HK-2 (cell line): ENCODE measurements at regions not wholly inside any gene's neighbourhood (a gene's known extent, or its start where the extent isn't known, plus 50 kb on each side); places are given as distances from the start of the nearest gene placed in this dataset.

Experiments
- DNase-seq: peaks from one replicate; pipeline ENCODE4 v3.0.0-alpha.2; 2018; ENCODE audit not compliant: unreplicated experiment

DNA sequence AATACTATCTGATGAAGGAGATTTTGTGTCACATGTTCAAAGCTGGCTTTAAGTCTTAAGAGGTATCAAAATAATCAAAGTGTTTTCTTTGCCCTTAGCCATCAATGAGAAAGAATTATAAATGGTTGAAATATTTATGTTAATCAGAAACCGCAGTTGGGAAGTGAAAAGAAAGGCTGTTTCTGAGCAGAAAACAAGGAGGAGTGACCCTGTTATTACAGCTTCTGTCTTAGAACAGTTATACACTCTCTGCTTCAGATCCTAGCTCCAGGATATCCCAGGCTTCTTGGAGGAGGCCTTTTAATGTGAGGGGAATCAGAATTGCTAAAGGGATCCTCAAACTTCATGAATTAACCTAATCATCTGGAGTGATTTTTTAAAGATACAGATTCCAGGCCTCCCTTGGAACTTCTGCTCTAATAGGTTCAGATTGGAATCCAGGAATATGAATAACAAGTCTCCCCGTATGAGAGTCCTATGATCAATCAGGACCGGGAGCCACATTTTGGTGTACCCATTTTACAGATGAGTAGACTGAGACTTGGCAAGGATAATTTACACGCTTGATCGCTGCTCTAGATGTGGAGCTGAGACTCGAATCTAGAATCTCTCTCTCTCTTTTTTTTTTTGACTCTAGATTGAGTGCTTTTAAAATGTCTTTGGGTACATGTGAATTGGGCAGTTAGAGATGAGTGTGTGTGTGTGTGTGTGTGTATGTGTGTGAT, 50.8 kb upstream of the JAG1 start:
- no peak for DNase-seq

DNA sequence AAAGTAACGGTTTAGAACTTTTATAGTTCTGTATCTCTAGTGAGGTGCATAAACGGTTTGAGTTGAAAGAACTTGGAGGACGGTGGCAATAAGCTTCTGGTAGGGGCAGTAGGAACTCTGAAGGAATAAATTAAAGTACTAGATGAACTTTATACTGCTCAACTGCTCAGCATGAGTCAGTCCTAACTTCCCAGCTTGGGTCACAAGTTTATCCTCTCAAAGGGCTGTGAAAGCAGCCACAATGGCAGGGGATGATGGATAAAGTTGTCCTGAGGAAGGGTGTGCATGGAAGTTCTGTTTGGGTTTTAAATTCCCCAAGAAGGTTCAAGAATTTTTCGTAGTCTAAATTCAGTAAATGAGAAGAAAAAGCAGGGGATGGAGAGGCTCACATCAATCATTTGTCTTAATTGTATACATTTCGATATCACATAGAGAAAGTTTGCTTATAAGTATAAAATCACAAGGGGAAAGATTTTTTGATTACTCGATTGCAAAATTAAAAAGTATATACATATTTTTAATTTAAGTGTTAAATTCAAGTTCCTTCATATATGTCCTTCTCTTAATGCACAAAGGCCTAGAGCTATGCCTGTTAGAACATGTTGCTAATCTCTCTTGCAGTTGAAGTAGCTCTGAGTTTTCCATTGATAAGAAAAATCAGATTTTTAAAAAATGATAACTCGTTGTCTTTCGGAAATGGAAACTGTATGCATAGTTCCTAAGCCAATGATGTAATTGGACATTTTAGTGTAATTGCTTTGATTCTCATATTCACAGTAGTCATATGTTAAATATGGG, 55.3 kb upstream of the JAG1 start:
- DNase-seq: no peak

DNA sequence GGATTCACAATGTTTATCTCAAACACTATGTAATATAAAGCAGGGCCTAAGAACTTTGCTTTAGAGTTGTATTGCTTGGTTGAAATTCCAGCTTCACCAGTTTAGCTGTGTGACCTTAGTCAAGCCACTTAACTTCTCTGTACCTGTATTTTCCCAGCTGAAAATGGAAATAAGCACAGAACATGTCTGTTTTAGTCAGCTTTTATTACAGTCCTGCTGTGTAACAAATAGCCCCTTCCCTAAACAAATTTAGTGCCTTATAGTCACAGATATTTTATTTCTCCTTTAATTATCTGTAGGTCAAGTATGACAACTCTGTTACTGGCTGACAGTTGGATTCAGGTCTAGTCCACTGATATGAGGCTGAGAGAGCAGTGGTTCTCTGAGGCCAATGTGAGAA, 56.0 kb upstream of the JAG1 start:
- no peak for DNase-seq

DNA sequence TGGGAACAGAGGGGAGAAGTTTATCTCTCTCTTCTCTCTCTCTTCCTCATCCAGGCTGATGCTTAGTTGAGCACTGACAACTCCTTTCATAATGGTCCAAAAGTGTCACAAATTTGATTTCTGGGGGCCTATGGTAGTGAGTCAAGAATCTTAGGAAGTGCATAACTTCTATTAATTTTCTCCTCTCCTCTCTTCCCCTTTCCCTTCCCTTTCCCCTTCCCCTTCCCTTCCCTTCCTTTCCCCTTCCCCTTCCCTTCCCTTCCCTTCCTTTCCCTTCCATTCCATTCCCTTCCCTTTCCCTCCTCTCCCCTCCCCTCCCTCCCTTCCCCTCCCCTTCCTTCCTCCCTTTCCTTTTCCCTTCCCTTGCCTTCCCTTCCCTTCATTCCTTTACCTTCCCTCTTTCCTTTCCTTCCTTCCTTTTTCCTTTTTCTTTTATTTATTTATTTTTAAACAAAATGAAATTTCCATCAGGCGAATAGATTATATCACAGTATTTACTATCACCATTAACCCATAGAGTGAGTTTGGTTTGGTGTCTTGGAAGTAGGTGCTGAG, 56.9 kb upstream of the JAG1 start:
- no peak for DNase-seq

DNA sequence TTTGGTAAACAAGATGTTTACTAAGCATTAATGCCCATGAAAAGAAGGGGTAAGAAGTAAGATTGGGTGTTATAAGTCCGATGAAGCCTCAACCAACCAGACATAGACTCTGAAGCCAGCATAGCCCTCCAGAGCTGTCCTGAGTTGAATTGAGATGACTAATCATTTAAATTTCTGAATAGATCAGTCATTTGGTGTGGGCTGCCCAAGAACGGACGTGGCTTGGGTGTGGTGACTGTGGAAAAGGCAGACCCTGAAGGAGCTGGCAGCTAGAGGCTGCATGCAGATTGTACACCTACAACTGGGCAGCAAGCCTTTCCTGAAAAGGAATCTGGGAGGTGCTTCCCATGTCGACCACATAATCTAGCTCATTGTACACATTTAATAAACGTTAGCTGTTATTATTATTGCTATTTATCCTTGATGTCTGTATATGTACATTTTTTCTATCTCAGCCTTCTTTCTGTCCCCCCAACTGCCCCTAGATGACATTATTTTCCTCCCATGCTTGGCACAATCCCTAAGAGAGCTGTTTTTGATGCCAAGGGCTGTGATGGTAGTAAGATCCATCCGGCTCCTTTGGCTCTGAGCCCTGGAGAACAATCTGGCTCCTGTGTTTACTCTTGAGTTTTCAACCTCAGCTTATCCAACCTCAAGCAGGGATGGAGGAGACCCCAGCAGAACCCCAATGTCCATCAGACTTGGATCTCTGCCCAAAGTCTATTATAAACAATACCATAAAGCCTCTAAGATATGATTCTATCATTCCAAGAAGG, 57.6 kb upstream of the JAG1 start:
- peak; percentile 18 for DNase-seq

DNA sequence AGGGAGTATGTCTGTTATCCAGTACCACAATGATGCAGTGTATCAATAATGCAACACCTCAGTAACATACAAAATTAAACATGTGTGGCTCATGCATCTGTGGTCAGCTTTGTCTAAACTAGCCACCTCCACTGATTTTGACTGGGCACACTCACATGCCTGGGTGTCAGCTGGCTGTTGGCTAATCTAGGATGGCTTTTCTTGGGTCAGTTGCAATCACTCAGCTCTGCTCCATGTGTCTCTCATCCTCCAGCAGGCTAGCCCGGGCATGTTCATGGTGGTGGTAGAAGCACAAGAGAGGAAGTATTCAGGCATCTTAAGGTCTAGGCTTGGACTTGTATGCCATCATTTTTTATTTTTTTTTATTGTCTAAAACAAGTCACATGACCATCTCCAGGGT, 59.3 kb upstream of the JAG1 start:
- DNase-seq: no peak

DNA sequence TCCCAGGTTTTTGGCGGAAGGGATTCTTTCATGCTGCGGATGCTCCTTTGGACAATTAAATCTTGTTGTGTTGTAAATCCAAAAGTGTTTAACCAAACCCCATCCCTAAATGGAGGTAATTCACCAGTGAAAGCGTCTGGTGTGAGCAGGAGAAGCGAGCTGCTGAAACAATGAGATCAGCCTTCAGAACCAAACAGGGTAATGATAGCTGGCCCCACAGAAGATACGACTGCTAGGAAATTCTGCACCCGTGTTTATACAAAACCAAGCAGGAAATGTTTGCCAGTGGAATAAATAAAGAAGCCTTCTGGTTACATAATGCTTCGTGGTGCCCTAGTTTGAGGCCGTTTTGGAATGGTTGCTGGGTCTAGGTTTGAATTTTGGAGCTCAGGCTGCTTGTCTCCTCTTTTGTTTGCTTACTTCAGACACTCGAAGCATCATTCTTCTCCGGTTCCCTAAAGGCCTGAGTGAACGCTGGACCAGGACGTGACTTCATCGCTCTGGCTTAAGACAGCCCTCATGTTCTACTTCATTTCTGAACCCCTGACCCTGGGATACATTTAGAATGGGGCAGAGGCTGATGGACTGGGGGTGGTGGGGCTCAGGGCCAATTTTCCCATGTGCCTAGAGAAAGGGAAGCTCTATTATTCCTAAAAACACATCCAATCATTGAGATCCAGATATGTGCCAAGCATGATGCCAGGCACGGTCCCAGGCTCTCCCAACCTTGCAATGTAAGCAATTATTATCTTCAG, 61.6 kb upstream of the JAG1 start:
- DNase-seq: no peak

DNA sequence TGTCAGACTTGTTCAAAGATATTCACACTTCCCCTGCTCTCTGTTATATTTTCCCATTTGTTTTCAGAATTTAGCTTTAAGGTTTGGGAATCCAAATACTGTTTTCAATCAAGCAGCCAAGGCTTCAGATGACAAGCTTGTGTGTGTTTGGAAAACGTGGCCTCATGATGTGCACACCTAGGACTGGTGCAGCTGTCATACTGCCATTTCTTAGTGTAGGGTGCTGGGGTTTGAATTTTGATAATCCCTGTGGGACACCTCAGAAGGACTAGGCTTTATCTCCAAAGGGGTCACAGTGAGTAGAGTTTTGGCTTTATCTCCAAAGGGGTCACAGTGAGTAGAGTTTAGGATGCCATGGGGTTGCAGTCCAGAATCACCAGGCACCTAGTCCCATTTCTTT, 65.3 kb upstream of the JAG1 start:
- DNase-seq: no peak

DNA sequence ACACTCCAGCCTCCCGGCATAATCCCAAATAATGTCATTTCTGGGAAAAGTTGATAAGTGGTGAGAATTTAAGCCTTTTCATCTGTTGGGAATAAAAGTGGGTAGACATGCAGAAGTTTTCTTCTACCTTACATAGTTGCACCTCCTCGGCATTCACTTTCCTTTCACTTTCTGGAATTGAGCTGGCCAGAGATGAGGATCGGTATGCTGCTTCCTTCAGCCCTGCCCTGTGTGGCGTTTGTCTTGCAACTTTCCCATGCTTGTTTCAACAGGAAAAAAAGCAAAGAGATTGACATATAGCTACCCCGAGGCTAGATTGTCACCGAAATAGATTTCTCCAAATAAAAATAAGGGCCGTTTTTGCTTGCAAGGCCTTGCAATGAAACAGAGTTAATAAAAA, 65.8 kb upstream of the JAG1 start:
- DNase-seq: no peak

DNA sequence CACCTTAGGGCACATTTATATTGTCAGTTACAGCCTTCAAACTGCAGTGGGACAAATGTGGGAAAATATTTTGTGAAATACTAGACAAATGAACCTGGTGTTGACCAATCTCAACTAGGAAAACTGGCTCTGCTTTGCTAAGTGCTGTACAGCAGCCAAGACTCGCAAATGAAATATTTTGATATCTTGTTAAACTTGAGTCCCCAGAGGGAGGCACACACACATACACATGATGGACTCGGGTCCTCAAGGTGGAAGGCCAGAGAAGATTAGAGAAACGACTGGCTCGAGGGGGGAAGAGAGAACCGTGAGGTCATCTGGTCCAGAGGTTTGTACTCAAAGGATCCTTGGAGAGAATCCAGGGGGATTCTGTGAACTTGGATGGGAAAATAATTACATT, 67.3 kb upstream of the JAG1 start:
- no peak for DNase-seq

DNA sequence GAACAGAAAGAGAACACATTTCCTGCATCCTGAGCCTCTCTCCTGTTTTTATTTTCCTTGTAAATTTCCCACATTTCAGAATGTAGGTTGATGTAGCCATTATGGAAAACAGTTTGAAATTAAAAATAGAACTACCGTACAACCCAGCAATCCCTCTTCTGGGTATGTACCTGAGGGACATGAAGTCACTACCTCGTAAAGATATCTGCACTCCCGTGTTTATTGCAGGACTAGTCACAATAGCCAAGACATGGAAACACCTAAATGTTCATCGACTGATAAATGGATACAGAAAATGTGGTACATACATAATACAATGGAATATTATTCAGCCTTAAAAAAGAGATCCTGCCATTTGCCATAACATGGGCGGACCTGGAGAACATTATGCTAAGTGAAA, 72.0 kb upstream of the JAG1 start:
- DNase-seq: no peak

DNA sequence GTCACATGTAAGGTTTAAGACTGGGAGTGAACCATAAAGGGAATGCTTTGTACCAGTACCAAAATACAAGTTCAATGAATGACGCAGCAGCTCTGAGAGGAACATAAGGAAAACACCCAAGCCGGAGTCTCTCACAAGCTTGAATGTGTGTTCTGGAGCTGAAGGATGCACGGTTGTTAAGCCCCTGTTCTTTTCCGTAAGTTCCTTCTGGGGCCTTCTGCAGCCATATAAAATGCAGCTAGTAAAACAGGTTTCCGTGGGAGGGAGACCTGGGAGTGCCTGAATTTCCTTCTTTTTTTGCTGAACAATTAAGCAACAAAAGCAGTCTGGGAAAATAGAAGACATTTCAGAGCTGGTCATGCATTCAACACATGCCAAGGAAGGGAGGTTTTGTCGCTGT, 73.2 kb upstream of the JAG1 start:
- no peak for DNase-seq

DNA sequence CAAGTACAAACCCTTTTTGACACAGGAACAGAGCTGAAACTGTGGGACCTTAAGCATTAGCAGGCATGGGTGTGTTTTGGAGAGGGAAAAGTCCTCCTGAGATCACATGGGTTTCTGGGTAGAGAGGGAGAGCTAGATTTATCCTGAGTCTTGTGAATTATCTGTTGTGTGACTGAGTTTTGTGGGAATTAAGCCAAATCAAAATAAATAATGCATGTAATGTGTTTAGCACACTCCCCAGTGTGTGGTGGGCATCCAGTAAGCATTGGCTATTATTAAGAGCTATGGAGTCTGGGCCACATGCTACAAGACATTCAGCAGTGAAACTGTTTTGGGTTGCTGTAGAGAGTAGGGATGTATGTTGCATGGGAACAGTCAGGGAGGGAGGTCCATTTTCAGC, 75.3 kb upstream of the JAG1 start:
- no peak for DNase-seq

DNA sequence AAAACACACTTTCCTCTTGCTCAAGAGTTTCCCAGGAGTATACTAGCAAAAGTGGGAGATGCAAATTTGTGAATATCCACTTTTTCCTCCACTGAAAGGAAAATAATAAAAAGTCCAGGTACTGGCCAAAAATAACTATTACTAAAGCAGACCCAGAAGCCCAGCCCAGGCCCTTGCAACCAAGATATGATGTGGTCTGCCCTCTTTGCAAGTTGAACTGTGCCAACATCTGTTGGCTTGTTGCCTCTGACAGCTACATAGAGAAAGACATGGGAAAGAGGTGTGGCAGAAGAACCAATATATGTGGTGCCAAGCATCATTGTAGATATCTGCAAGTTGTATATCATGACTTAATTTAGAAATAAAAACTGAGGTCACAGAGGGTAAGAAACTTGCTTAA, 78.4 kb upstream of the JAG1 start:
- no peak for DNase-seq

DNA sequence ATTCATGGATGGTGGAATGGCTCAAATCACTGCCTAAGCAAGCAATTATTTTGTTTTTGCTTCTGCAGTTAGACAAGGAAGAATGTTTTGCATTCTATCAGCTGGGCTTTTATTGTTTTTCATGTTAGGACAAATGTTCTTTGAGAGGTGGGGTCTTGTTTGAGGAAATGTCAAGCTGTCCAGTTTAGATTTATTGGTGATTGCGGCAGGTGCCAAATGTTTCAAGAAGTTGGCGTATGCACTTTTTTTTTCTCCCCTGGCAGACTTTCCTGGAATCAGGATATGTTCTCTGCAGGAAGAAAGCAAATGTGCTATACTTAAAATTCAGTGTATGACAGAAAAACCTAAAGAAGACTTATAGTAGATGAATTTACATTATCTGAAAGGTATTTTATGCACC, 81.0 kb upstream of the JAG1 start:
- no peak for DNase-seq

DNA sequence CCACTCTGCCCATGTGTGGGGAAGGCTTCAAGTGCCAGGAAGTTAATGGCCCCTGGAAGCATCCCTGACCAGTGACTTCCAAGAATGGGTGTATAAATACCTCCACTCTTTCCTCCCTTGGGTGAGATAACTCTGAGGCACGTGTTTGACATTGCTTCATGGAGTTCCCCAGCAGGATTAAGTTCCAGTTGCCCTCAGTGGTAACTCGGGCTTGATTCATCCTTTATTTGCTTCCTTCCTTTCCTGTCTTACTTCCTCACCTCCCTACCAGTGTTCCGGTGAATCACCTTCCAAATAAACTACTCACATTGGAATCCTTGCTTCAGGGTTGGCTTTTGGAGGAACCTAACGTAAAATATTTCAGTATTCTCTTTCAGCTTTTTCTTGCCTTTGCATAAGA, 84.6 kb upstream of the JAG1 start:
- DNase-seq: peak; percentile 4

DNA sequence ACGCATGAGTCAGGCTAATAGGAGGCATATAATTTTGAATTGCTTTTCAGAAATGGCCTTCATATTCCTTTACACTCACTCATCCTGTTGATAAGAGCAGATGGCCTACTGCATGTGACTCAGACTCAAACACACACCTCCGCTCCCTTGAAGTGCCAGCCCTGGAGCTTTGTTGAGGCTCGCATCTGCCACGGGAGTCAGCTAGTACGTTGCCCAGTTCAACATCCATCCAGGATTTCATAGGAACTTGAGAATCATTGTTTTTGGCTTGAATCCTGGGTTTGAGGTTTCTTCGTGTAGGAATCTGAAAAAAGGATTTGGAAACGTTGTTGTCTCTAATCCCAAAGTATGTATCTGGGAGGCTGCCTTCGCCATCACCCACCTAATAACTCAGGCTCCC, 87.4 kb upstream of the JAG1 start:
- no peak for DNase-seq

DNA sequence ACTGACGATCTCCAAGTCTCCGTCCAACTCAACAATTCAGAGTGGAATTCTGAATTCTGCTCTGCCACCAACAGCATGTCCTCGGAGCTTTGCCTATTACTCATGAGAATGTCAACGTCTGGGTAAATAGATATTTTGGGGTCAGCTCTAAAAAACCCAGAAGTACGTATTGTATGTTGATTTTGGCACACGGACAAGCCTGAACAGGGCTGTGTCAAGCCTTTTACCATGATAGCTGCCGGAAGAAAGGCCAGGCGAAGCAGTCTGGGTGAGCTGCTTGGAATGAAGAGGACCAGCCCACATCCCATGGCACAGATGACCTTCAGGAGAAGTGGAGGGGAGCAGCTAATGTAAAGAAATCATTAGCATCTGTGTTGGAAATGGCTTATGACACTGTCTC, 88.0 kb upstream of the JAG1 start:
- no peak for DNase-seq

DNA sequence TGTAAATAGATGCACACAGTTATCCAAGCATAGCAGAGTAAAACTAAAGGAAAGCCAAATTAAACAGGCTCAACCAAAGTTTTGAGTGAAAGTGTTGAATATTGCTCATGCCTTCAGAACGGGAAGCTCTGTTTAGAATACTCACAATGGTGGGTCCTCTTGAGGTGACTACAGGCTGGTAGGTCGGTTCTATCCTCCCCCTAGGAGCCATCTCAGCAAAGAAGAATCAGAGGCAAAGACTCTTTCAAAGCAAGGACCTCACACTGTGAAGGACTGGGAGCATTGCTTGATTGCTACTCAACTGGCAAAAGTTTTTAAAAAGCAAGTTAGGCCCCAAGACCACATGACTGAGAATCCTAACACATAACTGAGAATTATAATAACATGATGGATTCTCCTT, 88.4 kb upstream of the JAG1 start:
- DNase-seq: no peak

DNA sequence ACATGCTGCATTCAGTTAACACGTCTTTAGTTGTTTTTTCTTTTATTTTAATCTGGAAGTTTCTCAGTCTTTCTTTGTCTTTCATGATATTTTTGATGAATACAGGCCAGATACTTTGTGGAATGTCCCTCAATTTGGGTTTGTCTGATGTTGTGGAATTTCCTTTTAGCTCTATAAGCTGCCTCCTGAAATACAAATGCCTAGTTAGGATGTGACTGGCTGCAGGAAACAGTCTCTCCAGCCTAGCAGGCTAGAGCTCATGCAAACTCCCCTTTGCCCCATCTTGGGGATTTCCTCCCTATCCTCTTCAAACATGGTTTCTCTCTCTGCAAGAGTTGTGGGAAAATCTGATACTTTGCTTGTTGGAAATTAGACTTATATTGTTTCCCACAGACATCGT, 89.3 kb upstream of the JAG1 start:
- DNase-seq: no peak

DNA sequence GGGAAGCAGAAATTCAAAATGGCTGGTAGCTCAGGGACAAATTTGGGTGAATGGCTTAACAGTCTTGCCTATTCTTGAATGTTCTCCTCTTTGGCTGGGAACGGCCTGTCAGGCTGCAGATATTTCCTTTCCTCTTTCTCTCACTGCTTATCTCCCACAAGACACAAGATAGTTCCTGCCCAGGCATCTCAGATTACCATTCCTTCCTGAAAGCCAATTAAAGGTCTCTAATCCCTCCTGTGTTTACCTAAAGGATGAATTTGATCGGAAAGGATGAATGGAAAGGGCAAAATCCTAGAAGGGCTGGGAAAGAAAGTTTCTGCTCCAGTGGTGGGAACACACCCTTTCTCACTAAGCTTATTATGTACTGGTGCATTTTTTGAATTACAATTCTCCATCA, 95.9 kb upstream of the JAG1 start:
- DNase-seq: no peak

DNA sequence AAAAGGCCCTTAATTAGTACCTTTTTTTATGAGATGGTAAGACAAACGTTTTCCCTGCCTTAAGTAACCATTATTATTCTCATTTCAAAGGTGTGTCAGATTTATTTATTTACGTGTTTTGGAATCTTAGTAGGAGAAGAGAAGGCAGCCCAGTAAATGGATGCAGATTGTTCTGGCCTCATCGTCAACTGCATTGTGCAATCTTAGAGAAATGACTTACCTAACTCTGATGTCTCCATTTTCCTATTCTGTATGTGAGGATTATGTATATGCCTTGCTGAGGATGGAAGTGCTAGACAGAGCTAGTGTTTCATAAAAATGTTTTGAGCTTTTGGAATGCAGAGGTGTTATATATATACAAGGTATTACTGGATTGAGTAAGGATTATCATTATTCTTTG, 97.0 kb upstream of the JAG1 start:
- no peak for DNase-seq
